Nucleus accumbens (tissue), 56 donors: ENCODE measurements at regions not wholly inside any gene's neighbourhood (a gene's known extent, or its start where the extent isn't known, plus 50 kb on each side); places are given as distances from the start of the nearest gene placed in this dataset.
"Not testable (repeated sequence)": the region's sequence is repeated elsewhere in the genome, so short reads cannot be mapped to it uniquely, and the experiment has no call there.

Experiments used
- DNase-seq, 56 donors: peaks; one replicate each; lab custom pipeline; 2025; lab: John Stamatoyannopoulos, UW

DNA sequence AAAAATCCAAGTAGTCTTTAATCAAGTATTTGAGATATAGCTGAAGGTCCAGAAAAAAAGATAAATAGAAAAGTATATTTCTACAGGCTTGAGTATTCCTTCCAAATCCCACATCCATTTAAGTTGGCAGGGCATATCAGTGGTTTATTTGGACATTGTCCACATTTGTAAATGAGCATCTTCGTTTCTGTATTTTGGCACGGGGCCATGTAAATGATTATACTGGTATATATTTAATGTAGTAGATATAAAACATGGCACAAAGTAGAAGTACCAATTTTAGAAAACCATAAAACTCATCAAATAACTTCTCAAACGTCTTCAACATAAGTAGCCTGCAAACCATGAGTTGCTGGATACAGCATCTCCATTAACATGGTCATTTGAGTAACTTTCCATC is 437.4 kb upstream of the SOX5 start:
- no peak for DNase-seq

DNA sequence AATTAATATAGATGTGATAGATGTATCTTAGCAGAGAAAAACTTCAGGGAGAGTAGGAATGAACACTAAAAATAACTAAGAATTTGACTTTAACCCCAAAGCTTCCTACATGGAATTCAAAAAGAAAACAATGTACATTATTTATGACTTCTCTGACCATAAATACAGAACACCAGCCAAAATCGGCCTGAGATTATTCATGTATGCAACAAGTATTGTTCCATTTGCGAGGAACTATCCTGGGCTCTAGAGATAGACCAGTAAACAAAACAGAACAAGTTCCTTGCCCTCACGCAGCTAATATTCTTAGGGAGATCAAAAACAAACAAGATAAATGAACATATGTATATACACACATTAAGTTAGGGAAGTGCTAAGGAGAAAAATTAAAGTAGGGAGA is 432.3 kb upstream of the SOX5 start:
- DNase-seq, result no peak

DNA sequence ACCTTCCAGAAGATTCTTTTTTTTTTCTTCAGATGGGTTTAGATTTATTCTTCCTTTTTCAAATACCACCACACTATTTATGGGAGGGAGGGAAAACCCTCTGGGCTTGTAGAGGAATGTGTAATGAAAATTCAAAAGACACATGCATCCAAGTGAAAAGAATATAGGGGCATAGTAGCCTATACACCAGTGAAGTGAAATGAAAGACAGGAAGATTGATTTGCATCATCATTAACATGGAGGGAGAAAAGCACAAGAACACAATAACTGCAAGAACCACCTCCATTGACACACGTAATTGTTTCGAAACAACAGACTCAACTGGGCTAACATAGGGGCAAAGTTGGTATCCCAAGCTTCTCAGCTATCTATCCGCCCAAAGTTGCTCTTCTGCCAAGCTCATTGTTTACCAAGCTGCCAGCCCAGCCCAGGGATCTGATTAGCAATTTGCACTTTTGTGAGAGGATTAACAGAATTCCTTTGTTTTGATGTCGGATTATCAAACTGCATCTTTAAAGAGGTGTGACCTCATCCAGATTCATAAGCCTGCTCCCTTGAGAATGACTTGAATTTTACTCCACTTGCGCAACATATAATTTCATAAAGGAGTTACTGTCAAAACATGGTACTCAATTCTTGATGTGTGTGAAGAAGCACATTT is 430.5 kb upstream of the SOX5 start:
- DNase-seq, result no peak

DNA sequence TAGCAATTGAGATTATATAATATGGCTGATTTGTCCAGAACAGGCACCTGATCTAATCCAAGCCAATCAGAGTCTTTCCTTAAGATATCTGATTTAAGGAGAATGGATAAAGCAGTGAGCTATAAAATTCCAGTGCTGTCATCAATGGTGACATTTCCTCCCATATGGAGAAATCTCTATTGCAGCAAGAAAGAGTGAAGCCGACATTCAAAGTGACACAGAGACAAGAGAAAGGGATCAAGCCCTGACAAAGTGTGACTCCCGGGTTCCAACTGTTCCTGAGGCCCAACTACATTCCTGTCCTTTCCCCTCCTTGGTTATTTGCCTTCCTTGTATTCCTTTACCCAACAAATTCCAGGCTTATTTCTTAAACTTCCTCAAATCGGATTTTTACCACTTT is 430.0 kb upstream of the SOX5 start:
- no peak for DNase-seq

DNA sequence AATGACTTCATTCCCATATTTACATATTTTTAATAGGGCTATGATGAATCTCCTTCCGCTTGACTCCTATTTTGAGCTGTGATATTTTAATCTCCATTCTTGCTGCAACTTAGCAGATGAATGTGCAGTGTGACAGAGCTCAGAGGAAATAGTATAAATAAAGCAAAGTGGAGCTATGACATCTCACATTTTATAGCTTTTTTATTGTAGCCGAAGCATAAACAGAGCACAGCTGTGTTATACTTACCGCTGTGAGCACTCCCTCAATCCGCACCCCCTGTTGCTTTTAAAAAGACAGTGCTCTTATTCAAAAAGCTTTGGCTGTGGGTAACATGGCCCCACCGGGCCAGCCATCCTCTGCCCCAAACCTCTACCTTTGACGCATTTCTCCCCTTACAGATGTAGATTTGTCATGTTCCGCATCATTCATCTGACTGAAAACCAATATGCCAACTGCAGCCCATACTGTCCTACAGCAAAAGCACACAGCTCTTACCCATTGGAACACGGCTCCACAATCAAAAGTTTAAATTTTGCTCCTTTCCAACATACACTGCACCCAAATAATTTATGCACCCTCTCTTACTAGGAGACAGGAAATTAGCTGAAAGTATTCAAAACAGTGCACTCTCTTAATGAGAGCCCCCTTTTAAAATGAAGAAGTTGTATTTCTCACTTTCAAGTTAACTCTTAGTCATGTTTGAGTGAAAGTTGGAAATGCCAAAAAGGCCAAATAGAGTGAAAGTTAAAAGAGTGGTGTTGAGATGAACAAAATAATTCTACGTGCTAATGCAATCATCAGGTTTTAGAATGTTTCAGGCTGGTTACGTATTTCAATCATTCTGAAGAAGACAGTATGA is 429.3 kb upstream of the SOX5 start:
- no peak for DNase-seq

DNA sequence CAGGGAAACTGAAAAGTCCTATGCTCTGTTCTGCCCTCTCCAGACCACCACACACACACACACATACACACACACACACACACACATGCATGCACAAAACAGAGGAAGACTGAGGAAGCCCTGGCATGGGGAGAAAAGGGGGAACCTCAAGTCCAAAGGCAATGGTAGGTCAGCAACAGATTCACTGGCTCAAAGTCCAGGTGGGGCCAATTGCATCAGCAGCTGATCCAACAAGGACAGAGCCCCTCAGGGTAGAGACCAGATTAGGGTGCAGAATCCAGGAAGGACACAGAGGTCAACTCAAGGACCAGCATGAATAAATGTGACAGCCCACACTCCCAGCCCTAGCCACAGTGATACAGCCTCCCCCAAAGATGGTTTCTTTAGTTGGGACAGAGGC is 425.0 kb upstream of the SOX5 start:
- no peak for DNase-seq

DNA sequence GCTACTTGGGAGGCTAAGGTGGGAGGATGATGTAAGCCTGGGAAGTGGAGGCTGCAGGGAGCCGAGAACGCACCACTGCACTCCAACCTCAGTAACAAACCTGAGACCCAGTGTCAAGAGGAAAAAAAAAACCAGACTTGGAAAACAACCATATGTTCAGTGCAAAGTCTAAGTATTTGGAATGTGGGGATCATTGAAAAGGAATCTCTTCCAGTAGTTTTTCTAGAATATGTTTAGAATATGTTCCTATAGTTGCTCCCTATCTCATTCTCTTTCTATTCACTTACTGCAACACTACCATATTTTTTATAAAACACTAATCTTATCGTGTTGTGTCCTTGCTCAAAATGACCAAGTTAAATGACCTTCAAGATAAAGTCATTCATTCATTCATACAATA is 423.5 kb upstream of the SOX5 start:
- DNase-seq, result no peak

DNA sequence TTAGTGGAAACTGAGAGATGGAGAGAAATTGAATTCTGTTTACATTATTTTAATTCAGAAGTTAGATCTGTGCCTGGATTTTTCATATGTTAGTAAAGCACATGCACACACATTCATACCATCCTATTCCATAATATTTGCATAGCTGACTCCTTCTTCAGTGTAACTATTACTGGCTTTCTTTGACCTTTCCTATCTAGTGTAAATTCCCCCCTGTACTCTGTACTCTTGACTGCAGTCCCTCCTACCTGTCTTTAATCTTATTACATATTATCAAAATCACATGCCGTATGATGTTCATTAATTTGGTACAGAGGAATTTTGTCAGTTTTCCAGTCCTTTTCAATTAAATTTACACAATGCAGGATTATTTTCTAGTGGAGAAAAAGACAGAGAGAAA is 417.0 kb upstream of the SOX5 start:
- no peak for DNase-seq

DNA sequence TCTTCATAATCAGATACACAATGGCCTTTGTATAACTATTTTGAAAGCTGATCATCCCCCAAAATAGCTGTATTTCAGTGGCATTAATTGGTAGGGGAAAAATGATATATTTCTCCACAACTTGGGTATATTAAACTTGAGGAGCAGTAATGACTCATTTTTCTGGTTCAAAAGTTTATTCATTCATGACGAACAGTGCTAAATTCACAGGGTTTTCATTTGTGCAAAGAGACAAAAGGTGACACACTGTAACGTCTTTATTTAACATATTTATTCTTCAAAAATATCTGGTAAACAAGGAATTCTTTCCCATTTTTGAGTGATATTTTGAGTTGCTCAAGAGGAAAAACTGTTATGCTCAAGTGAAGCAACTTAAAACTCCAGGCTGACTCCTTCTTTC is 415.5 kb upstream of the SOX5 start:
- DNase-seq, result no peak

DNA sequence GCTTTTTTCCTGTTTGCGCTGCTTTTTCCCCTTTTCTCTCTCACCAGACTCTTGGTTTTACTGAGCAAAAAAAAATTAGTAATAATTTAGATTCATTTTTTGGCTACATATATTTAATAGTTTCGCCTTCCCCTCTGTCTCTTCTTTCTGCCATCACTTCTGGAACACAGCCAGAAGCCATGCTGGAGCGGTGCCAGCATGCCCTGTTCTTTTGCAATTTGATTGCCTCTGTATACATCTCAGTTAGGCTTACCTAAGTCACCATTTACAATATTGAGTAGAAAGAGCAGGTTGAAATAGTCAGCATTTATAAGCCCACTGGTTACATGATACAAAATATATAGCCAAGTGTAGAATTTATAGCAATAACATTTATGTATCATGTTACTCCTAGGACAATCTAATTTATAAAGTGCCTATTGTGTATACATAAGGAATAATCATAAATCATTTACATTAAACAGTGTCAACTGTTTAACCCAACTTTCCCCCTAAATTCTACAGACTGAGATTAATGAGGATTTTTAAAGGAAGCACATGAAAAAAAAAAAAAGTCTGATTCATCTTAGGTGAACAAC is 413.8 kb upstream of the SOX5 start:
- peak in 3 of 56 donors; percentile 3 to 8 (median 3) for DNase-seq

DNA sequence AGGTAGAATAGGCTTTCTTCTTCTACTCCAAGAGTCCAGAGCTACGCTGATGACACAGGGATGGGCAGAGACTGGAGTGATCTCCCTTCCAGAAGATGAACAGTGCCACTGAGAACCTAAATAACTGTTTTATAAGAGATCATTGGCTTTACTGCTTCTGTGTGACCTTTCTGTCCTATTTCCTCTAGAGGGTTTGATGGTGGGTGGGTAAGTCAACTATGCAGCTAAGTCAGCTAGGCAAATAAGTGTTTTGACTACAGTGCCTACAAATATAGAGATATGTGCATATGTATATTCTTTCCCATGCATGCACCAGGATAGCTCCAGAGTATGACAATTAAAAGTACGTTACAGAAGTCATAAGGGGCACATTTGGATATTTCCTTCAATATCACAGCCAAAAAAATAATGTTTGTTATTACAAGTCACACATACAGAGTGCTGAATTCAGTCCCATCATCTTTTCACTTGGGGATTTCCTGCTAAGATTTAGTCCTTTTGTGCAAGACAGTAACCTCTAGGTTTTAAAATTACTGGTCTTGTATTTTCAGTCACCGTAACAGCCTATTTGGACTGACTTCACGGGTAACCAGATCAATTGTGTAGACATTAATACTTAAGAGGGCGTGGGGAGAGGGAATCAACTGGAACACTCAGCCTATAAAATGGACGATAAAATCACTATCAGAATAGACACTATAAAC is 412.6 kb upstream of the SOX5 start:
- DNase-seq, result no peak

DNA sequence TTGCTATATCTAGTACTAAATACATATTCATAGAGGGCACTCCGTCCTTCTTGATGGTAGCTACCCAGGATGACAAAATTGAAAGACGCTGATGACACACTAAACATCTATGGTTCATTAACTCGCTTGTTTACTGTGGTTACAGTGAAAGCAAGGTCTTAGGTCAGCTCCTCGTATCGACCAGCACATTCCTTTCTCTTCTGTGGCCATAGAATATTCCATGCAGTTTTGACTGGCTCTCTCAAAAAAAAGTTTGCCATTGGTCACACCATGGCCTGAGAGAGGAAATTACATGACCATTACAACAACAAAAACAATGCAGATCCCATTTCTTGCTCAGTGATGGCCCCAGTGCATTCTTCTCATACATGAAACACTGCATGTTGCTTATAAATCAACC is 411.4 kb upstream of the SOX5 start:
- DNase-seq, result no peak

DNA sequence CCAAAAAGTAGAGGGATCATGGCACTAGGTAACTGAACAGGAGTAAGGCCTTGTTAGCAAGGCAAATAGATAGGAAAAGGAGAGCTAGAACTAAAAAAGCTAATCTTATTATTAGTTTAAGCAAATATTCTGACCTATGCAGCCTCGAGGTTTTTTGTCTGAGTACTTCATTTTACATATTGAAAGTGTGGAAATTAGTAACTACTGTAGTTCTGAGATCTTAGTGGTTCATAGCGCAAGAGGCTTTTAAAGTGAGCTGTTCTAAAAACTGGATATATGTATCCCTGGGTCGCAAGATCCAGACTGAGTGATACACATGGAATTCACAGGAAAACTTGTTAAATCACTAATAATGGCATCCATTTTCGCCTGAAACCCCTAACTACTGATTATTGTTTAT is 411.0 kb upstream of the SOX5 start:
- no peak for DNase-seq

DNA sequence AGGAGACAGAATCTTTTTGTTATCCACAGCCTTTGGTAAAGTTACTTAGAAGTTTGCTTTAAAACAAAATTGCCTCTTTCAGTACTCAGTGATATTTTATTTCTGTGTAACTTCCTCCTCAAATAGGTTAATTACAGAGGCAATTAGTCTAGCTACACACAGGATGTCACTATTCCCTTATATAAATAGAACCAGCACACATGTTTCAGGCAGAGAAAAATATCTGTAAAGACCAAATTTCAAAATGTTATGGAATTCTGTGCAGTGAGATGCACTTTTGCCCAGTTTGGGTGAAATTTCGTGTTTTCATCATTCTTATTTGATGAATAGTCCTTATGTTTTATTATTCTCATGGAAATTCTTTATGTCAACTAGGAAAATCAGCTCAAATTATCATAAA is 410.6 kb upstream of the SOX5 start:
- no peak for DNase-seq

DNA sequence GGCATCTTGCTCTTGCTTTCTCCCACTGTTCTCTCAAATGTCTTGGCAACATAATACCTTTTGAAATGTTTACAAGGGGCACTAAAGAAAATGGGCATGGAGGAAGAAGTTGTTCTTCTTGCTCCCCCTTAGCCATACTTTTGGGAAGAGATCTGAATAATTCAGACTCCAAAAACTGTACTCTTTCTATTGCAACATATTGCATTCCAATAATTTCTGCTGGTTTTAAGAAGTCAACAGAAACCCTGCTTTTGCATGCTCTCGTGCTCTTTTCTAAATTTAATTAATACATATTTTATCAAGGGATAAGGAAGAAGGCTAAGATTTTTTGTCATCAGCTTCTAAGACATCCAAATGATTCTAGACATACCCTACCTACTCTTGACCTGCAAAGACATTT is 409.9 kb upstream of the SOX5 start:
- no peak for DNase-seq

DNA sequence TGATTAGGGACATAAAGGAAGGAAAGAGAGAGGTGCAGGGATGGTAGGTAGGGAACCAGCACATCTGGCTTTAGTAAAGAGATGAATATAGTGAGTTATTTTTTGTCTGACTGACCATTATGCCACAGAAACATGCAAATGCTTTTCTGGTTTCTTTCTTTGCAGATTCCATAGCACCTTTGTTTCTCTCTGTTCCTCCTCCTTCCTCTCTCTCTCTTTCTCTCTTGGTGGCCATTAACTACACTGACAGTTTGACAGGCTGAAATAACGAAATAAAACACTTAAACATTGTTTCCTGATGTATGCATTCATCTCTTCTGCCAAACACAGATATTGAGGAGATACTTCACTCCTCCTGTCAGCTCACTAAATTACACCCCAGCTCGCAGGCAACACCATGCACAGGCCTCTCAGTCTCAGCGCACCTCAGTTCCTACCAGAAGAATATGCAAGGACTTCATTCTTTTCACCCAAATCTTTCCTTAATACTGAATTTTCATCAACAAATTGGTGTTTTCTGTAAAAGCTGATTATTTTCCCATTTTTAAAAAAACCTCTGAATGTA is 406.9 kb upstream of the SOX5 start:
- DNase-seq, result no peak

DNA sequence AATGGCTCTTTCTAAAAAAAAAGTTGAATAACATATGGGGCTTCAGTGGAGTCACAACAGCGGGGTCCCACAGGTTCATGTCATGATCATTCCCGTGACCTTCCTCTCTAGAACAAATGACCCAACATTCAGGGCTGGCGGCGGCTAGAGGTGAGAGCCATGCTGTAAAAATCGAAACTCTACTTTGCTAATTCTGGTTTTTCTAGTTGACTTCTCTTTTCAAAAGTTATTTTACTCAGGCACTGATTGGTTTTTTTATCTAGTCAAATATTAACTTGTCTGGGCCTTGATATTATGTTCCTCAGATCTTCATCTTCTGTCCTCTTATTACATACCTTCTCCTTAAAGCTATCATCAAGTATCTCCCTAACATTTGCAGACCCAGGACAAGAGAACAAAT is 402.9 kb upstream of the SOX5 start:
- no peak for DNase-seq

DNA sequence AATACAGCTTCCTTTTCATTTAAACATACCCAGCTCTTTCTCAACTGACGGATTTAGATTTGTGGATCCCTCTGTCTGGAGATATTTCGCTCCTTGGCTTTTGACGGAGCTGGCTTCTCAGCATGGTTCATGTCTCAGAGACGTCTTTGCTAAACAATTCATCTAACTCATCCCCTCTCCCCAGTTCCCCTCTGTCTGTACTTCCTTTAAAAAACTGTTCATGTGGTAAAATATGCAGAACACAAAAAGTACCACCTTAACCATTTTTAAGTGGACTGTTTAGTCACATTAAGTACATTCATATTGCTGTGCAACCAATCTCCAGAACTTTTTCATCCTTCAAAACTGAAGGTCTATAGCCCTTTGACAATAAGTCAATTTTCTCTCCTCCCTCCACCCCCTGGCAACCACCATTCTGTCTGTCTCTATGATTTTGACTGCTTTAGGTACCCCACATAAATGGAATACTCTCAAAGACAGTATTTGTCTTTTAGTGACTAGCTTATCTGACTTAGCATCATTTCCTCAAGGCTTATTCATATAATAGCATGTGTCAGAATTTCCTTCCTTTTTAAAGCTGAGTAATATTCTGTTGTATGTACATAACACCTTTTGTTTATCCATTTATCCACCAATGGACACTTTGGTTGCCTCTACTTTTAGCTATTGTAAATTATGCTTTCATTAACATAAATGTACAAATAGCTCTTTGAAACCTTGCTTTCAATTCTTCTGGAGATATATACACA is 399.8 kb upstream of the SOX5 start:
- DNase-seq, result no peak

DNA sequence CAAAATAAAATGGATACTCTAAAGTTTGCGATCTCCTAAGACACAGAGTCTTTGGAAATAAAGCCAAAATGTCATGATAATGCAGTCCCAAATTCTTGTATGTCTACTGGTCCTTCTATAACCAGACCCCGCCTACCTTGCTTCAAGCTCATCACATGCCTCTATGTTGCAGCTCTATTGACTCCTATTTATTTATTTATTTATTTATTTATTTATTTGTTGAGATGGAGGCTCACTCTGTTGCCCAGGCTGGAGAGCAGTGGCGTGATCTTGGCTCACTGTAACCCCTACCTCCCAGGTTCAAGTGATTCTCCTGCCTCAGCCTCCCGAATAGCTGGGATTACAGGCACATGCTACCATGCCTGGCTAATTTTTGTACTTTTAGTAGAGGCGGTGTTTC is 398.7 kb upstream of the SOX5 start:
- not testable (repeated sequence) for DNase-seq

DNA sequence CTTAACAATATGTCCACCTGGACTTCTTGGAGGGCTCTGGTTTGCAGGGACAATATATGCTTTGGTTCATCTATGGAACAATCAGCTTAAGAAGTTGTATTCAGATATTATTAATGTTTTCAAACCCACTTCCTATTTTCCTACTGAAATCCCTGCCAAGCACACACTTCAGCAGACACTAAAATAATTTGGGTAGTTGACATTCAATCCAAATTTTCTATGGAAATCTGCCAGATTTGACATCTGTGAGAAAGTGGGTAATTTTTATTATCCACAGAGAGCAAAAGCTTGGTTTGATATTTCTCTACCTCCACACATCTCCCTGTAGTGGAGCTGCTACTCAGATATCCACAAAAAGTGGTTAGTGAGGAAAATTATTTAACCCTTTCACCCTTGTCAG is 378.8 kb upstream of the SOX5 start:
- DNase-seq, result no peak
